Fibroblast of lung (primary cell): ENCODE measurements at regions not wholly inside any gene's neighbourhood (a gene's known extent, or its start where the extent isn't known, plus 50 kb on each side); places are given as distances from the start of the nearest gene placed in this dataset.

Source experiments
- EZH2 ChIP-seq: IDR thresholded peaks from 2 replicates; pipeline ENCODE4 v1.5.1; 2012; ENCODE audit warnings: low read length, control low read depth, mild to moderate bottlenecking; ENCODE audit errors: missing control alignments
- TF ChIP-seq, protein P1 (sequence below), 2 donors: IDR thresholded peaks in 1 of 2; conservative IDR thresholded peaks in 1 of 2; 1 replicate in 1 of 2; 2 replicates in 1 of 2; pipeline ENCODE4 v1.5.1; 2011 to 2012; ENCODE audit warnings: low read length in 2 of 2, control low read depth in 1 of 2, inconsistent platforms in 1 of 2, low read depth in 1 of 2, mild to moderate bottlenecking in 1 of 2

DNA sequence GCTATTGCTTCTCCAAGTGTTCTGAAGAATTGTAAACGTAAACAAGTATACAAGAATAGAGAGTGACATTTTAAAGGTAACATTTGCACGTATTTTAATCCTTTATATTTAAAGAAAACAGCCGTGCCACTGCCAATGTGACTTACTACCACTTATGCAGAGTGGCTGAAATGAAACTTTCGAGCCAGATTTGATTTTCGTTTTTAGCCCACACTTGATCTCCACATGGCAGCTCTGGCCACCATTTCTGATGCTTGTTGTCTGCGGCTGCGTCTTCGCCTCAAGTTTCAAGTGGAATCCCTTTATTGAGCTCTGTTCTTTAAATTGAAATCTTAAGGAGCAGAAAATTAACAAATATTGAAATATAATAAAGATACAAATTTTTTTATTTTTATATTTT is 70.0 kb downstream of the ELAPOR2 start:
- TF ChIP-seq, protein P1, sequence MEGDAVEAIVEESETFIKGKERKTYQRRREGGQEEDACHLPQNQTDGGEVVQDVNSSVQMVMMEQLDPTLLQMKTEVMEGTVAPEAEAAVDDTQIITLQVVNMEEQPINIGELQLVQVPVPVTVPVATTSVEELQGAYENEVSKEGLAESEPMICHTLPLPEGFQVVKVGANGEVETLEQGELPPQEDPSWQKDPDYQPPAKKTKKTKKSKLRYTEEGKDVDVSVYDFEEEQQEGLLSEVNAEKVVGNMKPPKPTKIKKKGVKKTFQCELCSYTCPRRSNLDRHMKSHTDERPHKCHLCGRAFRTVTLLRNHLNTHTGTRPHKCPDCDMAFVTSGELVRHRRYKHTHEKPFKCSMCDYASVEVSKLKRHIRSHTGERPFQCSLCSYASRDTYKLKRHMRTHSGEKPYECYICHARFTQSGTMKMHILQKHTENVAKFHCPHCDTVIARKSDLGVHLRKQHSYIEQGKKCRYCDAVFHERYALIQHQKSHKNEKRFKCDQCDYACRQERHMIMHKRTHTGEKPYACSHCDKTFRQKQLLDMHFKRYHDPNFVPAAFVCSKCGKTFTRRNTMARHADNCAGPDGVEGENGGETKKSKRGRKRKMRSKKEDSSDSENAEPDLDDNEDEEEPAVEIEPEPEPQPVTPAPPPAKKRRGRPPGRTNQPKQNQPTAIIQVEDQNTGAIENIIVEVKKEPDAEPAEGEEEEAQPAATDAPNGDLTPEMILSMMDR (conservative IDR thresholded peaks at IDR 0.05 in 1 of 2, IDR thresholded peaks at IDR 0.05 in 1 of 2; ENCODE audit: low read depth in 1 of 2, low read length in 2 of 2): no peak
- TF ChIP-seq EZH2: no peak
